HUDEP-2 (cell line): ENCODE measurements at regions not wholly inside any gene's neighbourhood (a gene's known extent, or its start where the extent isn't known, plus 50 kb on each side); places are given as distances from the start of the nearest gene placed in this dataset.

Experiments used
- DNase-seq, 76 experiments: peaks; one replicate each; lab custom pipeline; 2025; ENCODE audit not compliant: unreplicated experiment in 76 of 76; lab: John Stamatoyannopoulos, UW

GRCh38 chr3:103047640-103048039, 612.8 kb downstream of the ZPLD1 start:
- DNase-seq: no peak

GRCh38 chr3:103048068-103048722, 613.4 kb downstream of the ZPLD1 start:
- no peak for DNase-seq

DNA sequence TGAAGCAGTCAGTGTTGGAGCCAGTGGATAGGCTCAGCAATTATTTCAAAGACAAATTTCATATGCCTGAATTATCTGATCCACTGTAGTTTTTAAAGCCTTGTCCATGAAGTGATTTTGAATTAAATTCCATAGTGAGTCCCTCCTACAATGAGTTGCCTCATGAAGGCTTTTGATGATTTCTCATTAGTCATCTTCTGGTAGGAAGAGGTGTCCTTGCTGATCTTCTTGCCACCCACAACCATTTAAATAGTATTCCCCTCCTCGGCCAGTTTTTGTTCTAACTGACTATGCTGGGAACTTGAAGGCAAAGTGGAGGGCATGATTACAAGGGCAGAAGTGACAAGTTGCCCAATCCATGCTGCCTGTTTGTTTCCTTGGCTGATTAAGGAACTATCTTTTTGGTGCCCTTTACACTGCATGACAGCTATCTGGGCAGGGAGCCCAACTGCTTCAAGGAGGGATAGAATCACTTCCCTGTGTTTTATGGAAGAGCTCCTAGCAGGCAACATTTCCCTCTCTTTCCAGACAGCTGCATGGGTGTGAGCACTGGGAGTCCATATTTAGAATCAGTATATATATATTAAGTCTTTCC, 617.5 kb downstream of the ZPLD1 start:
- no peak for DNase-seq

DNA sequence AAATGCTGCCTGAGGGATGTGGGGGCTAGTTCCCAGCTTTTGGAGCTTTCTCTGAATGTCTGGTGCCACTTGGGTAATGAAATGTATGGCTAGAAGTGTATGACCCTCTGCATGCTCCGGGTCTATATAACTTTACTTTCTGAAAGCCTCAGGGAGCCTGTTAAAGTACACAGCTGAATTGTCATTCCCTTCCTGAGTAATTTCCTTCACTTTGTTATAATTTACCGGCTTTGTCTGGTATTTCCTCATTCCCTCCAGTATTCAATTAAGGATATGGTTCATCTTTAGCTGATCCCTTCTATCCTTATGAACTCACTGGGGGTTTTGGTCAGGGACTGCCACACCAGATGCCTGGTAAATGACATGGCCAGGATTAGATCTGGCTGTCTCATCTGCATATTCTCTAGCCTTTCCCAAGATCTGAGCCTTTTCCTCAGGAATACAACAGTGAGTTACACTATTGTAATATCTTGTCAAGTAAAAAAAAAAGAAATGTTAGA, 620.3 kb downstream of the ZPLD1 start:
- DNase-seq: no peak

GRCh38 chr3:103056542-103056941, 621.7 kb downstream of the ZPLD1 start:
- DNase-seq: no peak

GRCh38 chr3:103057003-103057402, 622.2 kb downstream of the ZPLD1 start:
- no peak for DNase-seq

DNA sequence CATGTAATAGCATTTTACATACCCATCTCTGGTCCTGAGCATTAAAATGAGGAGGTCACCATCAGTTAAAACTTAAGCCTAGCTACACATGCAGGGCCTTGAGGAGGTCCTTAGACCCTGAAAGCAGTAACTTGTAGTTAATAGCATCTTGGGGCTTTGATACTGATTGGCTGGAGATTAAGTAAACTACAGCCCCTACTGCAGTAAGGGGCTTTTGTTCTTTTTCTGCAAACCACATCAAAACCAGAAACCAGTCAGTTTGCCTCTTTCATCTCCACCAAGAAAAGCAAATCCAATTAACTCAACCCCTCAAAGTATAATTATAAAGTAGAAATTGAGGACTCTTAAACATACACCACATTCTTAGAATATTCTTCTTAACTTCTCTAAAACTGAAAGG, 622.7 kb downstream of the ZPLD1 start:
- DNase-seq: no peak

DNA sequence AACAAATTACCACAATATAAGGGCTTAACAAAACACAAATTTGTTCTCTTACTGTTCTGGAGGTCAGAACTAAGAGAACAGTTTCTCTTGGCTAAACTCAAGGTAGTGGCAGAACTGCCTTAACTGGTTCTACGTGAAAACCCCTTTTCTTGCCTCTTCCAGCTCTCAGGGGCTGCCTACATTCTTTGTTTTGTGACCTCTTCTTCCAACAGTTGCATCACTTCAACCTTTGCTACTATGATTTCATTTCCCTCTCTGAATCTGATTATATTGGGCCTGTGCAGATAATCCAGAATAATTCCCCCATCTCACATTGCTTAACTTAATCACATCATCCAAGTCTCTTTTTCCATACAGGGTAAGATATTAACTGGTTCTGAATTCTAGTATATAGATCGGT, 624.6 kb downstream of the ZPLD1 start:
- DNase-seq: no peak

DNA sequence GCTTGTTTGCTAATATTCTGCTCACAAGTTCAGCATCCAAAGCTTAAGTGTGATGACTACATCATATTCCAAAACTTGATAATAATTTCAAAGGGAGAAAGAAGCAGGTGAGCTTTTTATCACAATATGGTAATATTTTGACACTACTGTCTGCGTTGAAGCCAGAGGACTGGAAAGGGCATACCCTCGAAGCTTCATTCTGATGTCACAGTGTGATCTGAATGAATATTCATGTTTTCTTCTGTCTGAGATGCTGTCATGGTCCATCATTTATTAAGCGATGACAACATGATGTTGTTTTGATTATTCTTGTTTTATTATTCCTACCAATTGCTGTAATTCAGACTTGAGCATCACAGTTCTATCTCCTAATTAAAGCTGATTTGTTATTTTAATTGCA, 625.4 kb downstream of the ZPLD1 start:
- no peak for DNase-seq

DNA sequence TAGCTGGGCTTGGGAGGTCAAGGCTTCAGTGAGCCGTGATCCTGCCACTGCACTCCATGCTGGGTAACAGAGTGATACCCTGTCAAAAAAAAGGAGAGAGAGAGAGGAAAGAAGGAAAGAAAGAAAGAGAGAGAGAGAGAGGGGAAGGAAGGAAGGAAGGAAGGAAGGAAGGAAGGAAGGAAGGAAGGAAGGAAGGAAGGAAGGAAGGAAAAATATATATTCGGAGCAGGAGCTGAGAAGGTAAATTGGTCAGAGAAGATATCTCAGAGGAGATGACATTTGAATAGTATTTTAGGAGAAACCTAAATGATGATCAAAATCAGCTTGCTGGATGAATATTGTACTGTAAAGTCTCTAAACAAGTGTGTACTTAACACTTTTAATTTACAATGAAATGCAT, 633.1 kb downstream of the ZPLD1 start:
- no peak for DNase-seq

DNA sequence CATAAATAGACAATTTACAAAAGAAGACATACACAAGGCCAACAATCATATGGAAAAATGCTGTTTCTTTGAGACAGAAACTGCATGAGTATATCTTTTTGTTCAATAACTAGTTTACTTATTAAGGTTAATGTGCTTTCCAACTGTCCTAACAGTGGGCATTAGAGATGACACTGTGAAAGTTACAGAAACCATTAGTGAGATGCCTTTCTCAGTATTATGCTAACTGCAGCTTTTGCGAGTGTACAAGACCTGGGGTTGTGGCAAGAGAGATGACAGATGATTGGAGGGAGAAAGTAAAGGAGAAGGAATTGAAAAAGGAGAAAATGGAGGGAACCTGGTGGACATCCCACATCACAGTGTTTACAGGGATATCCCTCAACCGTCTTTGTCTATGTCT, 640.5 kb downstream of the ZPLD1 start:
- DNase-seq: no peak

DNA sequence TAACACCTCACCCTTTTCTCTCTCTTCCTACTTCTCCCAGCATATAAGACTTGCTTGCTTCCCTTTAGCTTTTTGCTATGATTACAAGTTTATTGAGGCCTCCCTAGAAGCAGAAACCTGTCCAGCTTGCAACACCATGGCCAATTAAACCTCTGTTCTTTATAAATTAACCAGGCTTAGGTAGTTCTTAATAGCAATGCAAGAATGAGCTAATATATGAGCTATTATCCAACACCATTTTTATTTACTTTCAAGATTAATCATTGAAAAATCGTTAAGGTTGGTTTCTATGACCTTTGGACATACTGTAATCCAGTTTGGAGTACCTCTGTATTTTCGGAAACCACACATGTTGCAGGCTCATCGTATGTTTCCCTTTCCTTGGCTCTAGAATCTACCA, 643.1 kb downstream of the ZPLD1 start:
- DNase-seq: no peak

- no peak for DNase-seq
These were observed 647.7 kb downstream of the ZPLD1 start for GRCh38 chr3:103082501-103082900.

GRCh38 chr3:103083848-103084631, 649.2 kb downstream of the ZPLD1 start:
- no peak for DNase-seq

DNA sequence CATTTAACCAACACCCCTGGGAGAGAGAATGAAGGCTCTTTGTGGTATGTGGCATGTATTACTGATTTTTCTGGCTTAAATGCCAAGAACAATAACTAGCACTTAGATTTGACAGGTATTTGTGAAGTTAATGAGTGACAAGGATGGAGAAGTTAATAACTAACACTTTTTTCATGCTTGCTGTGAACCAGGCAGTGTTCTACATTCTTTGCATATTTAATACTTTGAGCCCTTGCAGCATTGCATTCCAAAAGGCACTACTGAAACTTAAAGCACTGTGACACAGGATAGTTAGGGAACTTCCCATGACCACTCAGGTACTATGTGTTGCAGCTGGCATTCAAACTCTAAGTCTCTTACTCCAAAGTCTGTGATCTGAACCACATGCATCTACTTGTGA, 650.6 kb downstream of the ZPLD1 start:
- DNase-seq: no peak

DNA sequence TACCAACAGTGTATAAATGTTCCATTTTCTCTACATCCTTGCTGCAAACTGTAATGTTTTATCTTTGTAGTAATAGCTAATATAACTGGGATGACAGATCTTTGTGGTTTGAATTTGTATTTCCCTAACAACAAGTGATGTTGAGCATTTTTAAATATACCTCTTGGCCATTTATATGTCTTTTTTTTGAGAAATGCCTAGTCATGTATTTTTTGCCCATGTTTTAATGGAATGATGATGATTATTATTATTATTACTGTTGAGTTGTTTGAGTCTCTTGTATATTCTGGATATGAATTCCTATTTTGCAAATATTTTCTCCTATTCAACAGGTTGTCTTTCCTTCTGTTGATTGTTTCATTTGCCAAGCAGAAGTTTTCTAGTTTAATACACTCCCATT, 654.9 kb downstream of the ZPLD1 start:
- DNase-seq: no peak

- no peak for DNase-seq
These were observed 670.4 kb downstream of the ZPLD1 start for GRCh38 chr3:103105206-103105605.

GRCh38 chr3:103112273-103112672, 677.5 kb downstream of the ZPLD1 start:
- DNase-seq: no peak

DNA sequence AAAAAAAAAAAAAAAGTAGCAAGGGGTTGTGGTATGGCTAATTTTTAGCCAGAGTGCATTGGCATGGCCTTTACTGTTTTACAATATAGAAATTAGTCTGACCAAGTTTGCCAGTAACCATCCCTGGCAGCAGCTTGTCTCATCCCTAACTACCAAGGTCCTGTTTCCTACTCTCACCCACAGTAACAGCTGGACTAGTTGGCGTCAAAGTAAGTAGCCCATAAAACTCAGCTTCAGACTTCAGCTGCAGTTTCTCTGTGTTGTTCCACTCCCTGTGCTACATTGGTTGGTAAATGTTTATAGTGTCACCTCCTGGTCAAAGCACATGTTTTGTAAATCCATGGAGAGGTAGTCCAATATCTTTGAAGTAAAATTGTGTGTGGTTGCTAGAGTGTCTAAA, 691.3 kb downstream of the ZPLD1 start:
- no peak for DNase-seq

DNA sequence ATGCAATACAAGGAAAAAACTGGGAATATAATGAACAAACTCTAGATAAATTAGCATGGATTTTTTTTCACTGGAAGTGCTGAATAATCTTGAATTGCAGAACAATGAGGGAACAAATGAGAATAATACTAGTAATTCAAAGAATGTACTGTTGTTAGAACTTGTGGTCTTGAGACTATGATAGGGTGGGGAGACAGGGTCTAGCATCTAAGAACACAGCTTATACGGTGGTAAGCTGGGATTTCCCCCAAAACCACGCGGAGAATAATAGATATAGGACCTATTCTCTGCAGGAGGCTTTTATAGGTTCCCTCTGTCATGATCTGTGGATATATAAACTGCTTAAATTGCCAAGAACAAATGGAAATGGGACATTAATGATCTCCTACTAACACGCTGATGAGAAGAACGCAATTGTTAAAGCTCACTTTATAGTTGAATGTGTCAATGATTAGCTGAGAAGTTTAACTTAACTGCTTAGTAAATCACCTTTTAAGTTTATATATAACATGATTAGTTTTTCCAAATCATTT, 692.3 kb downstream of the ZPLD1 start:
- no peak for DNase-seq

- no peak for DNase-seq
These were observed 692.9 kb downstream of the ZPLD1 start for GRCh38 chr3:103127737-103128136.
